Activated CD4-positive, alpha-beta T cell treated with anti-CD3 and anti-CD28 coated beads for 36 hours (primary cell): ENCODE measurements at regions not wholly inside any gene's neighbourhood (a gene's known extent, or its start where the extent isn't known, plus 50 kb on each side); places are given as distances from the start of the nearest gene placed in this dataset.

Experiments used
- ATAC-seq: fragments of 200-7000 bp; cut with Tn5 transposase; one replicate; pipeline ENCODE4 v1.10.0; 2021; ENCODE audit warnings: mild to moderate bottlenecking, moderate library complexity
- CTCF ChIA-PET: fragments of 350-600 bp; sonication (Branson Sonifier 250); formaldehyde crosslinking; loops from one replicate; lab custom pipeline; 2021; ENCODE audit warnings: antibody characterized with exemption; lab: Charles Lee
- POLR2A ChIA-PET: fragments of 350-600 bp; sonication (Branson Sonifier 250); formaldehyde crosslinking; loops from one replicate; lab custom pipeline; 2021; ENCODE audit warnings: antibody characterized with exemption, inconsistent platforms; lab: Charles Lee
- DNase-seq: peaks from one replicate; pipeline ENCODE4 v3.0.0-alpha.2; 2020
- H3K27ac Mint-ChIP-seq: one replicate; pipeline ENCODE4 v1.8.0; 2021; ENCODE audit warnings: mixed read lengths
- H3K27me3 Mint-ChIP-seq: one replicate; pipeline ENCODE4 v1.8.0; 2021; ENCODE audit warnings: mixed read lengths
- H3K36me3 Mint-ChIP-seq: one replicate; pipeline ENCODE4 v1.8.0; 2021; ENCODE audit warnings: low read depth, mixed read lengths
- H3K4me1 Mint-ChIP-seq: one replicate; pipeline ENCODE4 v1.8.0; 2021; ENCODE audit warnings: mixed read lengths
- H3K4me3 Mint-ChIP-seq: one replicate; pipeline ENCODE4 v1.8.0; 2021; ENCODE audit warnings: mild to moderate bottlenecking, moderate library complexity, mixed read lengths
- H3K9me3 Mint-ChIP-seq: one replicate; pipeline ENCODE4 v1.8.0; 2021; ENCODE audit warnings: low read depth, mixed read lengths
- intact Hi-C, 2 experiments: fragments of 100-400 bp; cut with DNase I in 1 of 2; cut with micrococcal nuclease in 1 of 2; formaldehyde crosslinking; loops; one replicate each; pipeline versions ENCODE4 v1.14.2 to v1.15.1; 2022 to 2024; cut with DNase I, micrococcal nuclease

GRCh38 chr11:22567759-22568158 lies 57.9 kb downstream of the FANCF start:
- Mint-ChIP-seq H3K9me3 (peaks cover 3% of the 10 kb centered on the region), H3K27me3 (peaks cover 16% of the 10 kb centered on the region), H3K4me3 (no peak overlapping the region), H3K4me1 (no peaks in the 10 kb centered on the region), H3K36me3 (no peaks in the 10 kb centered on the region), H3K27ac (no peak overlapping the region)
- ChIA-PET CTCF (no interaction called here), POLR2A (no interaction called here)
- DNase-seq = no peak
- ATAC-seq = no peak
- intact Hi-C loops = no loop called here

GRCh38 chr11:22566293-22566692 lies 59.3 kb downstream of the FANCF start:
- intact Hi-C loops = no loop called here
- DNase-seq = no peak
- H3K9me3 Mint-ChIP-seq = peaks cover 3% of the 10 kb centered on the region
- H3K36me3 Mint-ChIP-seq = no peaks in the 10 kb centered on the region
- ChIA-PET POLR2A (no interaction called here), CTCF (no interaction called here)
- H3K4me3 Mint-ChIP-seq = no peak overlapping the region
- H3K27me3 Mint-ChIP-seq = peaks cover 16% of the 10 kb centered on the region
- no peak overlapping the region for H3K27ac Mint-ChIP-seq
- no peak for ATAC-seq
- no peaks in the 10 kb centered on the region for H3K4me1 Mint-ChIP-seq

DNA sequence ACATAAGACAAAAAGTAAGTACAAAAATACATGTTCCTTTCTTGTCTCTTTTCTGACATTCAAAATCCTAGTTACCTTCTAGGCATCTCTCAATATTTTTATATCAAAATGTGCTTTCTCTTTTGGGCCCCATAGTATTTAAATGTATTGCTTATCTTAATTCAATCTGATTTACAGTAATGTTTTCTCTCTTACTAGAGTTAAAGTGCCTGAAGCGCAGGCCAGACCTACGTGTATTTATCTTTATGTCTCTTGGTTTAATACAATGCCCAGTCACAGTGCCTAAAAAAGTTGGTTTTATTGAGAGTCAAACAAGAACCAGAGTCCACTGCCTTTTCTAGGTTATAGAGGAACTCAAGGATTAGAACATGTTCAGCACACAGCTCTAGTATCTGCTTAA lies 64.3 kb downstream of the FANCF start:
- no peak for ATAC-seq
- no peaks in the 10 kb centered on the region for H3K36me3 Mint-ChIP-seq
- intact Hi-C loops = no loop called here
- H3K4me3 Mint-ChIP-seq = no peak overlapping the region
- no peak for DNase-seq
- no peaks in the 10 kb centered on the region for H3K4me1 Mint-ChIP-seq
- ChIA-PET POLR2A (no interaction called here), CTCF (no interaction called here)
- peaks cover 10% of the 10 kb centered on the region for H3K27me3 Mint-ChIP-seq
- no peak overlapping the region for H3K27ac Mint-ChIP-seq
- H3K9me3 Mint-ChIP-seq = peaks cover 3% of the 10 kb centered on the region

DNA sequence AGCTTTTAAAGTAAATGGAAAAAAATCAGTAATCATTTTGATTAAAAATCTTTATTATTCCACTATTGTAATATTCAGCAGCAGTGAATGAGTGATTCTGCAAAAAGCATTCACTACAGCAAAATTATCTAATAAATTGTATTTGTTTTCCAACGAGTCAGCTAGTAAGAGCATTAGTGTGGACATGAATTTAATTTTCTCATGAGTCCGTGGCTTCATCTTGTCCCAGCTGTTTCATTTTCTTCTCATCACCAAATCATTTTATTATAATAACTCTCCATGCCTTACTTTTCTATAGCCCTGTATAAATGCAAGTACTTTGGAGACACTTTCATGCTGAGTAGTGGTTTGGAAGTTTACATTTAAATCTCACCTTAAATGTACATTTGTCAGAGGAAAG lies 66.2 kb downstream of the FANCF start:
- Mint-ChIP-seq H3K4me1 (peaks cover 1% of the 10 kb centered on the region), H3K27me3 (peaks cover 6% of the 10 kb centered on the region), H3K4me3 (no peak overlapping the region), H3K36me3 (no peaks in the 10 kb centered on the region), H3K9me3 (no peaks in the 10 kb centered on the region), H3K27ac (no peak overlapping the region)
- intact Hi-C loops = no loop called here
- no peak for DNase-seq
- CTCF ChIA-PET = no interaction called here
- POLR2A ChIA-PET = no interaction called here
- no peak for ATAC-seq

- Mint-ChIP-seq H3K36me3 (no peaks in the 10 kb centered on the region), H3K9me3 (no peaks in the 10 kb centered on the region), H3K27me3 (peaks cover 6% of the 10 kb centered on the region), H3K4me3 (no peak overlapping the region), H3K4me1 (peaks cover 7% of the 10 kb centered on the region), H3K27ac (no peak overlapping the region)
- POLR2A ChIA-PET = no interaction called here
- DNase-seq = no peak
- CTCF ChIA-PET = interaction anchor here (0.6 kb wide), 1 partner anchor 218 kb away, joined by 3 read pairs; no protein-coding TSS in a partner anchor
- intact Hi-C loops = no loop called here
- no peak for ATAC-seq
Observed at GRCh38 chr11:22558664-22559063, 67.0 kb downstream of the FANCF start.

DNA sequence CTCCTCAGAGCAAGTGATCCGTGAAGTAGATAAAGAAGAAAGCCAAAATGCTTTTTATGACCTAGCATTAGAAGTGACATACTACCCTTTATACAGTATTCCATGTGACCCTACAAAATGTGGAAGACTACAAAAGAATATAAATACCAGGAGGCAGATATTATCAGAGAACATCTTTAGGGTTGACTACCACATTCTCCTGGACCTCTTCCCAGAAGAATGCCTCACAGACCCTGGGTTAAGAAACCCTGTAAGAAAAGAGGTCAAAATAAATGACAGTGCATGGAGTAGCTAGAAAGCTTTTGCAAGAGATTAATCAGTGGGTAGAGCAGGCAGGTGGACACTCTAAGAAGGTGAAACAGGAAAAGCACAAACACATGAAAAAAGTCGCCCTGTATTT lies 69.2 kb downstream of the FANCF start:
- ChIA-PET CTCF (interaction anchor here (2.2 kb wide), 1 partner anchor 231 kb away, joined by 7 read pairs; no protein-coding TSS in a partner anchor), POLR2A (no interaction called here)
- Mint-ChIP-seq H3K27ac (no peak overlapping the region), H3K4me1 (peaks cover 9% of the 10 kb centered on the region), H3K36me3 (no peaks in the 10 kb centered on the region), H3K27me3 (peaks cover 9% of the 10 kb centered on the region), H3K4me3 (no peak overlapping the region), H3K9me3 (no peaks in the 10 kb centered on the region)
- intact Hi-C loops = no loop called here
- DNase-seq = no peak
- ATAC-seq = no peak

GRCh38 chr11:22555881-22556280 lies 69.7 kb downstream of the FANCF start:
- DNase-seq = no peak
- intact Hi-C loops = no loop called here

DNA sequence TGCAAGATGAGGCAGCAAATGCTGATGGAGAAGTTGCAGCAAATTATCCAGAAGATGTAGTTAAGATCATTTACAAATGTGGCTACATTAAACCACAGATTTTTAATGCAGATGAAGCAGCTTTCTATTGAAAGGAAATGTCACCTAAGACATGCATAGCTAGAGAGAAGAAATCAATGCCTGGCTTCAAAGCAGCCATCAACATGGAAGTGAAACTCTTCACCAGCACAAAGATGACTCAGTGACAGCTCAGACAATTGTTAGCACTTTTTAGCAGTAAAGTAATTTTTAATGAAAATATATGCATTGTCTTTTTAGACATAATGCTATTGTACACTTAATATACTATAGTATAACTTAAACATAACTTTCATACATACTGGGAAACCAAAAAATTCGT lies 71.4 kb downstream of the FANCF start:
- no peak for DNase-seq
- intact Hi-C loops = no loop called here
- peaks cover 9% of the 10 kb centered on the region for H3K27me3 Mint-ChIP-seq
- H3K4me3 Mint-ChIP-seq = no peak overlapping the region
- ChIA-PET CTCF (no interaction called here), POLR2A (no interaction called here)
- no peak overlapping the region for H3K27ac Mint-ChIP-seq
- no peaks in the 10 kb centered on the region for H3K9me3 Mint-ChIP-seq
- H3K36me3 Mint-ChIP-seq = no peaks in the 10 kb centered on the region
- H3K4me1 Mint-ChIP-seq = peaks cover 9% of the 10 kb centered on the region
- ATAC-seq = peak; percentile 68

More at GRCh38 chr11:22555881-22556280, 69.7 kb downstream of the FANCF start:
- CTCF ChIA-PET = interaction anchor here (2.2 kb wide), 1 partner anchor 232 kb away, joined by 7 read pairs; no protein-coding TSS in a partner anchor
- H3K27me3 Mint-ChIP-seq = peaks cover 9% of the 10 kb centered on the region
- H3K4me3 Mint-ChIP-seq = no peak overlapping the region
- POLR2A ChIA-PET = no interaction called here
- H3K9me3 Mint-ChIP-seq = no peaks in the 10 kb centered on the region
- ATAC-seq = no peak
- H3K4me1 Mint-ChIP-seq = peaks cover 9% of the 10 kb centered on the region
- H3K27ac Mint-ChIP-seq = no peak overlapping the region
- H3K36me3 Mint-ChIP-seq = no peaks in the 10 kb centered on the region

GRCh38 chr11:22552885-22553284 lies 72.7 kb downstream of the FANCF start:
- POLR2A ChIA-PET = no interaction called here
- no peak overlapping the region for H3K4me3 Mint-ChIP-seq
- H3K36me3 Mint-ChIP-seq = no peaks in the 10 kb centered on the region
- intact Hi-C loops = no loop called here
- no peaks in the 10 kb centered on the region for H3K9me3 Mint-ChIP-seq
- CTCF ChIA-PET = no interaction called here
- DNase-seq (no peak), ATAC-seq (no peak)
- peaks cover 9% of the 10 kb centered on the region for H3K4me1 Mint-ChIP-seq
- no peak overlapping the region for H3K27ac Mint-ChIP-seq
- peaks cover 11% of the 10 kb centered on the region for H3K27me3 Mint-ChIP-seq

DNA sequence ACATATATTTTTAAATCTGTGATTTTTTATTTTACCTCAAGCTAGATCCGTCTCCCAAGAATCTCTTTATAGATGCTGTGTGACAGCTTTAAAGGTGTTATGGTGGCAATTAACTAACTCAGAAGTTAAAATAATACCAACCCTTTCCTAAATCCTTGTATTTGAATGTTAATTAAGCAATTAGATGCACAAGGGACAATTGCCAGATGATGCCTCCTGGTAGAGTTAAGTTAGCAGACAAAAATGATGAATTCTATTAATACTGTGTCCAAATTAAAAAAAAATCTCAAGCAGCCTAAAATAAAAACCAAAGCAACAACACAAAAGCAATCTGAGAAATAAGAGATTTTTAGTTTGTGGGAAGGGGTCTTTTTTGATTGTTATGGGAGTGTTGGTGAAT lies 78.9 kb downstream of the FANCF start:
- no peak for DNase-seq
- ChIA-PET POLR2A (no interaction called here), CTCF (no interaction called here)
- intact Hi-C loops = no loop called here
- Mint-ChIP-seq H3K9me3 (no peaks in the 10 kb centered on the region), H3K4me3 (no peak overlapping the region), H3K36me3 (no peaks in the 10 kb centered on the region), H3K27me3 (peaks cover 2% of the 10 kb centered on the region), H3K4me1 (no peaks in the 10 kb centered on the region), H3K27ac (no peak overlapping the region)
- no peak for ATAC-seq

GRCh38 chr11:22543261-22543660 lies 82.4 kb downstream of the FANCF start:
- H3K27ac Mint-ChIP-seq = no peak overlapping the region
- CTCF ChIA-PET = no interaction called here
- POLR2A ChIA-PET = no interaction called here
- no peaks in the 10 kb centered on the region for H3K4me1 Mint-ChIP-seq
- no peak for DNase-seq
- H3K36me3 Mint-ChIP-seq = no peaks in the 10 kb centered on the region
- H3K4me3 Mint-ChIP-seq = no peak overlapping the region
- intact Hi-C loops = no loop called here
- H3K27me3 Mint-ChIP-seq = peaks cover 7% of the 10 kb centered on the region
- ATAC-seq = no peak
- H3K9me3 Mint-ChIP-seq = no peaks in the 10 kb centered on the region

DNA sequence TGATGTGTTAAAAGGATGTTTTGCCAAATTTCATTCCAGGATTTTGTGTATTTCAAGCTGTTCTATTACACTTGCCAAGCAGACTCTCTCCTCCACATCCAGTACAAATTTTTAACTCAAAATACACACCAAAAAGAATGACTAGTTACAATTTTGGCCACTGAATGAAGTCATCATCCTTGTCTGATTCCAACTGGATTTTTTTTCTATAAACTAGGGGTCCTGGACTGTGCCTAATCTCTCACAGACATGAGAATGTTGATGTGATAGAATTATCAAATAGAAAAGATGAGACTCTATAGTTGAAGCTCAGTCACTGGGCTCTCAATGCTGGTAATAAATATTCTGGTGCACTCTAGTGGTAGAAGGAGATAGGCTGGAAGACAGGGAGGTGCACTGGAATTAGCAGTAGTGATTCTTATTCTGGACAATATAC lies 85.8 kb downstream of the FANCF start:
- Mint-ChIP-seq H3K36me3 (no peaks in the 10 kb centered on the region), H3K4me1 (no peaks in the 10 kb centered on the region), H3K9me3 (no peaks in the 10 kb centered on the region), H3K27ac (no peak overlapping the region), H3K4me3 (no peak overlapping the region), H3K27me3 (peaks cover 12% of the 10 kb centered on the region)
- no peak for ATAC-seq
- ChIA-PET POLR2A (no interaction called here), CTCF (interaction anchor here (1.2 to 1.4 kb wide), 4 partner anchors 9 to 204 kb away, joined by 3 to 4 read pairs (median 4); no protein-coding TSS in a partner anchor)
- DNase-seq = no peak
- intact Hi-C loops = loop anchor here in 1 of 2 experiments (2.0 kb wide), 1 partner anchor 207 kb away; no protein-coding TSS in a partner anchor
